MCF 10A (cell line): ENCODE measurements at regions not wholly inside any gene's neighbourhood (a gene's known extent, or its start where the extent isn't known, plus 50 kb on each side); places are given as distances from the start of the nearest gene placed in this dataset.

Experiments used
- BruUV-seq: library from RNA; stranded (reverse); fragments of 400-500 nt; replicated peaks from 2 replicates; lab custom pipeline; 2021; lab: Mats Ljungman, UMichigan
- CTCF ChIA-PET: fragments of 300-600 bp; sonication (Branson Sonifier 250); formaldehyde crosslinking; extraction: SDS; loops from one replicate; lab custom pipeline; 2021; ENCODE audit warnings: antibody characterized with exemption, inconsistent platforms; lab: Yijun Ruan, JAX
- POLR2A ChIA-PET: fragments of 300-600, 350-650 bp; sonication (Branson Sonifier 250); formaldehyde crosslinking; extraction: SDS; loops from one replicate; lab custom pipeline; 2020; ENCODE audit warnings: antibody characterized with exemption, inconsistent platforms; lab: Yijun Ruan, JAX
- DNase-seq: peaks from one replicate; pipeline ENCODE4 v3.0.0-alpha.2; 2018; ENCODE audit not compliant: unreplicated experiment
- H3K27ac Mint-ChIP-seq: one replicate; pipeline ENCODE4 v1.8.0; 2022; ENCODE audit warnings: mild to moderate bottlenecking, low read depth, mixed read lengths; ENCODE audit not compliant: unreplicated experiment
- H3K27me3 Mint-ChIP-seq: one replicate; pipeline ENCODE4 v1.8.0; 2022; ENCODE audit warnings: mixed read lengths; ENCODE audit not compliant: insufficient read depth, unreplicated experiment
- H3K36me3 Mint-ChIP-seq: one replicate; pipeline ENCODE4 v1.8.0; 2022; ENCODE audit warnings: mild to moderate bottlenecking, moderate library complexity, mixed read lengths; ENCODE audit not compliant: insufficient read depth, unreplicated experiment
- H3K4me1 Mint-ChIP-seq: one replicate; pipeline ENCODE4 v1.8.0; 2022; ENCODE audit warnings: mixed read lengths; ENCODE audit not compliant: insufficient read depth, unreplicated experiment
- H3K4me3 Mint-ChIP-seq: one replicate; pipeline ENCODE4 v1.8.0; 2022; ENCODE audit warnings: mild to moderate bottlenecking, moderate library complexity, mixed read lengths; ENCODE audit not compliant: unreplicated experiment
- H3K9me3 Mint-ChIP-seq: one replicate; pipeline ENCODE4 v1.8.0; 2022; ENCODE audit warnings: mixed read lengths; ENCODE audit not compliant: unreplicated experiment
- CTCF ChIP-seq: fragments of 200-600 bp; IDR thresholded peaks from one replicate; pipeline ENCODE4 v1.8.0; 2022; ENCODE audit warnings: antibody characterized with exemption, mild to moderate bottlenecking; ENCODE audit not compliant: unreplicated experiment
- intact Hi-C: fragments of 100-400 bp; cut with micrococcal nuclease; formaldehyde crosslinking; loops from 2 replicates; pipeline ENCODE4 v1.14.1; 2022

GRCh38 chr18:65659312-65659711 lies 91.5 kb upstream of the CDH7 start:
- no peak for TF ChIP-seq CTCF
- ChIA-PET POLR2A (no interaction called here), CTCF (no interaction called here)
- no peaks in the 10 kb centered on the region for H3K27me3 Mint-ChIP-seq
- no peaks in the 10 kb centered on the region for H3K9me3 Mint-ChIP-seq
- BruUV-seq, result no TSS peak
- DNase-seq, result no peak
- intact Hi-C loops, result no loop called here
- H3K4me3 Mint-ChIP-seq, result no peak overlapping the region
- H3K27ac Mint-ChIP-seq, result no peak overlapping the region
- H3K36me3 Mint-ChIP-seq, result no peaks in the 10 kb centered on the region
- H3K4me1 Mint-ChIP-seq, result no peaks in the 10 kb centered on the region

DNA sequence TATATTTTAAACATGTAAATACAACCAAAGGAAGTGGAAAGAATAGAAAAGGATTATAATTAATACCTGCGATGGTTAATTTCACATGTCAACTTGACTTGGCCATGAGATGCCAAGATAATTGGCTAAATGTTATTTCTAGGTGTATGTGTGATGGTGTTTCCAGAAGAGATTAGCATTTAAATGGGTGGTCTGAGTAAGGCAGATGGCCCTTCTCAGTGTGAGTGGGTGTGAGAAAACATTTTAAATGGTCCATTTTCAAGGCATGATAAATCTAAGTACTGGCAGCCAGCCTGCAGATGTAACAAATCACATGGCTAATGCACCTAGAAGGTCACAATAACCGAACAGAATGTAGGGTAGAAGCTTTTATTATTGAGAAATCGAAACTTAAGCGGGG lies 99.6 kb upstream of the CDH7 start:
- no peak for TF ChIP-seq CTCF
- Mint-ChIP-seq H3K4me1 (no peaks in the 10 kb centered on the region), H3K36me3 (no peaks in the 10 kb centered on the region), H3K27ac (no peak overlapping the region), H3K4me3 (no peak overlapping the region), H3K27me3 (no peaks in the 10 kb centered on the region), H3K9me3 (no peaks in the 10 kb centered on the region)
- POLR2A ChIA-PET, result no interaction called here
- intact Hi-C loops, result no loop called here
- no TSS peak for BruUV-seq
- no peak for DNase-seq
- CTCF ChIA-PET, result no interaction called here

GRCh38 chr18:65632236-65632635 lies 118.6 kb upstream of the CDH7 start:
- intact Hi-C loops, result no loop called here
- Mint-ChIP-seq H3K36me3 (no peaks in the 10 kb centered on the region), H3K4me1 (no peaks in the 10 kb centered on the region), H3K27ac (no peak overlapping the region), H3K4me3 (no peak overlapping the region), H3K27me3 (no peaks in the 10 kb centered on the region), H3K9me3 (no peaks in the 10 kb centered on the region)
- no TSS peak for BruUV-seq
- no peak for DNase-seq
- CTCF ChIA-PET, result interaction anchor here (0.6 to 0.7 kb wide), 2 partner anchors 33 to 104 kb away, joined by 3 read pairs; no protein-coding TSS in a partner anchor
- TF ChIP-seq CTCF, result no peak
- POLR2A ChIA-PET, result interaction anchor here (0.6 kb wide), 1 partner anchor 46 kb away, joined by 4 read pairs; no protein-coding TSS in a partner anchor

DNA sequence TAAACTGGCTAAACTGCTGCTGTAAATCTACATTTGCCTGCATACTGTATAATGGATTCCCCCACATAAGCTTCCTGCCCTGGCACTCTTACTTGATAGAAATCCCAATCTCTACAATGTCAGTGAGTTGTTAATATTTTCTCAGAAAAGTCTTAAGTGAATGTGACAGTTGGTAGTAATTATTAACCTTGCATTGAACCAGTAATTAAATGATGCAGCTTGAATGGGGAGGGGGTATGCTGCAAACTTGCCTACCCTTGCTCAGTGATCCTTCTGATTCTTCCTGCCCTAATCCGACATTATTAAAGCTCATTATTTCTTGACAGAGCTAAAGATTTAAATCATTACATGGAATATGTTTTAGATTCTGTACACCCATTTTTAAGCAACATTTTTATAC lies 119.0 kb upstream of the CDH7 start:
- ChIA-PET CTCF (interaction anchor here (0.6 kb wide), 1 partner anchor 104 kb away, joined by 3 read pairs; no protein-coding TSS in a partner anchor), POLR2A (interaction anchor here (0.6 kb wide), 2 partner anchors 45 to 199 kb away, joined by 4 read pairs; no protein-coding TSS in a partner anchor)
- H3K27ac Mint-ChIP-seq, result no peak overlapping the region
- BruUV-seq, result no TSS peak
- no peak overlapping the region for H3K4me3 Mint-ChIP-seq
- intact Hi-C loops, result no loop called here
- H3K4me1 Mint-ChIP-seq, result no peaks in the 10 kb centered on the region
- no peak for DNase-seq
- TF ChIP-seq CTCF, result no peak
- no peaks in the 10 kb centered on the region for H3K27me3 Mint-ChIP-seq
- H3K36me3 Mint-ChIP-seq, result no peaks in the 10 kb centered on the region
- no peaks in the 10 kb centered on the region for H3K9me3 Mint-ChIP-seq
